Activated CD8-positive, alpha-beta T cell treated with anti-CD3 and anti-CD28 coated beads, Interleukin-2, amount 10 ng/mL, durations not matched to agents 7 days and 5 days (primary cell): ENCODE measurements at regions not wholly inside any gene's neighbourhood (a gene's known extent, or its start where the extent isn't known, plus 50 kb on each side); places are given as distances from the start of the nearest gene placed in this dataset.

Experiments
- ATAC-seq: fragments of 150-1000 bp; cut with Tn5 transposase; one replicate; pipeline ENCODE4 v1.10.0; 2021; ENCODE audit warnings: moderate library complexity
- CTCF ChIA-PET: fragments of 350-600 bp; sonication (Branson Sonifier 250); formaldehyde crosslinking; loops from one replicate; lab custom pipeline; 2021; ENCODE audit warnings: antibody characterized with exemption; lab: Charles Lee
- POLR2A ChIA-PET: fragments of 350-600 bp; sonication (Branson Sonifier 250); formaldehyde crosslinking; loops from one replicate; lab custom pipeline; 2021; ENCODE audit warnings: antibody characterized with exemption; lab: Charles Lee
- DNase-seq: peaks from one replicate; pipeline ENCODE4 v3.0.0-alpha.2; 2020
- H3K27ac Mint-ChIP-seq: one replicate; pipeline ENCODE4 v1.8.0; 2021; ENCODE audit warnings: mild to moderate bottlenecking, mixed read lengths
- H3K27me3 Mint-ChIP-seq: one replicate; pipeline ENCODE4 v1.8.0; 2021; ENCODE audit warnings: low read depth, mixed read lengths
- H3K36me3 Mint-ChIP-seq: one replicate; pipeline ENCODE4 v1.8.0; 2021; ENCODE audit warnings: low read depth, mixed read lengths
- H3K4me1 Mint-ChIP-seq: one replicate; pipeline ENCODE4 v1.8.0; 2021; ENCODE audit warnings: low read depth, mixed read lengths
- H3K4me3 Mint-ChIP-seq: one replicate; pipeline ENCODE4 v1.8.0; 2021; ENCODE audit warnings: mild to moderate bottlenecking, mixed read lengths
- H3K9me3 Mint-ChIP-seq: one replicate; pipeline ENCODE4 v1.8.0; 2022; ENCODE audit warnings: mixed read lengths; ENCODE audit not compliant: insufficient read depth

GRCh38 chr9:135392511-135392910 is 87.1 kb upstream of the PPP1R26 start:
- POLR2A ChIA-PET, result no interaction called here
- H3K27me3 Mint-ChIP-seq, result no peaks in the 10 kb centered on the region
- no peak overlapping the region for H3K27ac Mint-ChIP-seq
- H3K9me3 Mint-ChIP-seq, result no peaks in the 10 kb centered on the region
- DNase-seq, result no peak
- no peaks in the 10 kb centered on the region for H3K4me1 Mint-ChIP-seq
- CTCF ChIA-PET, result no interaction called here
- no peak overlapping the region for H3K4me3 Mint-ChIP-seq
- ATAC-seq, result no peak
- no peaks in the 10 kb centered on the region for H3K36me3 Mint-ChIP-seq

DNA sequence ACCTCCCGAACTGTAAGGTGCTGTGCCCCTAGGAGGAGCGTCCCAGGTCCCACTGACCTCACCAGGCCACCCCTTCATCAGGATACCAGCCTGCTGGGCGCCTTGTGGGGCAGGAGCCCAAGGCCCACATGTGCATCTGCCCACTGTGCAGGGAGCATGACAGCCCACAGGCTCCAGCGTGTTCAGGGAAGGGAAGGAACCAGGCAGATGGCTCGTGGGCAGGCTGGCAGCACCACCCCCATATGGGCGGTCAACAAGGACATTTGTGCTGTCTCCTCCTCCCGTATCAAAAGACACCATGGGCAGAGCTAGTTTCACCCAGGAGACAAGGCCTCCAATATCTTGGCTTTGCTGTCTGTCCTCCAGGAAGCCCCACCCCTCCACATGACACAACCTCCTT is 85.5 kb upstream of the PPP1R26 start:
- ChIA-PET CTCF (no interaction called here), POLR2A (no interaction called here)
- Mint-ChIP-seq H3K27me3 (no peaks in the 10 kb centered on the region), H3K4me3 (no peak overlapping the region), H3K4me1 (no peaks in the 10 kb centered on the region), H3K36me3 (no peaks in the 10 kb centered on the region), H3K27ac (no peak overlapping the region), H3K9me3 (no peaks in the 10 kb centered on the region)
- DNase-seq (no peak), ATAC-seq (no peak)

- Mint-ChIP-seq H3K36me3 (no peaks in the 10 kb centered on the region), H3K4me3 (no peak overlapping the region), H3K4me1 (no peaks in the 10 kb centered on the region), H3K27me3 (no peaks in the 10 kb centered on the region), H3K9me3 (no peaks in the 10 kb centered on the region), H3K27ac (no peak overlapping the region)
- ChIA-PET CTCF (no interaction called here), POLR2A (no interaction called here)
- ATAC-seq (no peak), DNase-seq (no peak)
Measured at GRCh38 chr9:135394699-135395645, 84.6 kb upstream of the PPP1R26 start.

DNA sequence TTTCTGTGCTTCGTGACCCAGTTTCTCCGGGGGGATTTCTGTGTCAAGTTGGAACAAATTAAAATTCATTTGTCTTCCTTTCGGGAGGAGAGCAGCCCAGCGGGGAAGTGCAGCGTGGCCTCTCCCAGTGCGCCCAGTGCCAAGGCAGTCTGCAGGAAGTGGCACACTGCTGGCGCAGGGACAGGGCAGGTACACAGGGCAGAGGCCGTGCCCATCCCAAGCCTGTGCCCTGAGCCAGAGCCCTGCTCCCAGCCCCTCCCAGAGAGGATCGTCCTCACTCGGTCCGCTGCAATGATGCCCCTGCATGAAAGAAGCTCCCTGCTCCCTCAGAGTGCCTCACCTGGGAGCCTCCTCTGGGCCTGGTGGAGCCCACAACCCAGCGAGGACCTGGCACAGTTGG is 82.4 kb upstream of the PPP1R26 start:
- Mint-ChIP-seq H3K27ac (no peak overlapping the region), H3K9me3 (no peaks in the 10 kb centered on the region), H3K4me1 (no peaks in the 10 kb centered on the region), H3K4me3 (no peak overlapping the region), H3K27me3 (no peaks in the 10 kb centered on the region), H3K36me3 (no peaks in the 10 kb centered on the region)
- no peak for DNase-seq
- POLR2A ChIA-PET, result no interaction called here
- CTCF ChIA-PET, result no interaction called here
- ATAC-seq, result no peak

DNA sequence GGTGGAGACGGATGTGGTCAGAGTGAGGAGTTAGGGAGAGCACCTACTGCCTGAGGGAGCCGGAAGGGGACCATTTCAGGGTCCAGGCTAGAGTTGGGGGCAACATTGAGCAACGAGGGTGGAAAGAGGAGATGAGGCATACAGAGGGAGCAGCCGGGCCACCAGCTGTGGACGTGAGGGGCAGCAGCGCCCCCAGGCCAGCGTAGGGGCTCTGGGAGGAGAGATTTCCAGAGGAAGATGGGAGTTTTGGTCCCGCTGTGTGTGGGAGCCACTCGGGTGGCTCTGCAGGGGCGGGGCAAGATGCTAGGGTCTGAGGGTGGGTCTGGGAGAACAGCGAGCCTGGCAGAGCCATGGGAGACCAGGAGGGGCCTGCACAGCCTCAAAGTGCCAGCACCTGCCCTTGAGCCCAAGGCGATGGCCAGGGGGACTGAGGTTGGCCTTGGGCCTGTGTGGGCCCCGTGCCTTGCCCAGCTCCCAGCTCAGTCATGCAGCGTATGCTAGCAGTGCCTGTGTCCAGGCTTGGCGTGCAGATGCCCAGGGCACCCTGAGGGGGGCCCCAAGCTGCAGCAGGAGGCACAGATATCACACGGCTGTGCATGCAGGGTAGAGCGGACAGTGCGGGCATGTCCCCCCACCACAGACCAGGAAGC is 80.5 kb upstream of the PPP1R26 start:
- no peaks in the 10 kb centered on the region for H3K36me3 Mint-ChIP-seq
- CTCF ChIA-PET, result no interaction called here
- no peak for DNase-seq
- POLR2A ChIA-PET, result no interaction called here
- H3K4me1 Mint-ChIP-seq, result no peaks in the 10 kb centered on the region
- H3K27ac Mint-ChIP-seq, result no peak overlapping the region
- H3K9me3 Mint-ChIP-seq, result no peaks in the 10 kb centered on the region
- H3K27me3 Mint-ChIP-seq, result no peaks in the 10 kb centered on the region
- no peak overlapping the region for H3K4me3 Mint-ChIP-seq
- ATAC-seq, result no peak

DNA sequence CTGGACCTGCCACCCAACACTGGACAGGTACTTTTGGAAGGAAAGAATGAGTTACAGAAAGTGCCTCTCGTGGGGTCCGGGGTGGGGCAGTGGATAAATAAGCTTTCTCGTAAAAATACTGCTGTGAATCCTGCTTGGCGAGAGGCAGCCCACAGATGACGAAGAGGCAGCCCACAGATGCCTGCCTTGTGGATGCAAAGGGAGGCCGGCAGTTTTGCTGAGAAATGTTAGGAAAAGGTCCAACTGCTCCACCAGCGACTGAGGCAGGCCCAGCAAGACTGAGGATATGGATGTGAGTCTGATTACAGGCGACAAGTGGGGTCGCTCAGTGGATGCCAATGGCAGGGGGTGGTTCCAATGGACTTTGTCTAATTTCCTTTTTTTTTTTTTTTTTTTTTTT is 79.1 kb upstream of the PPP1R26 start:
- H3K27me3 Mint-ChIP-seq, result no peaks in the 10 kb centered on the region
- no peak for DNase-seq
- CTCF ChIA-PET, result no interaction called here
- no peak overlapping the region for H3K27ac Mint-ChIP-seq
- H3K9me3 Mint-ChIP-seq, result no peaks in the 10 kb centered on the region
- no peaks in the 10 kb centered on the region for H3K36me3 Mint-ChIP-seq
- H3K4me3 Mint-ChIP-seq, result no peak overlapping the region
- POLR2A ChIA-PET, result no interaction called here
- ATAC-seq, result no peak
- H3K4me1 Mint-ChIP-seq, result no peaks in the 10 kb centered on the region

DNA sequence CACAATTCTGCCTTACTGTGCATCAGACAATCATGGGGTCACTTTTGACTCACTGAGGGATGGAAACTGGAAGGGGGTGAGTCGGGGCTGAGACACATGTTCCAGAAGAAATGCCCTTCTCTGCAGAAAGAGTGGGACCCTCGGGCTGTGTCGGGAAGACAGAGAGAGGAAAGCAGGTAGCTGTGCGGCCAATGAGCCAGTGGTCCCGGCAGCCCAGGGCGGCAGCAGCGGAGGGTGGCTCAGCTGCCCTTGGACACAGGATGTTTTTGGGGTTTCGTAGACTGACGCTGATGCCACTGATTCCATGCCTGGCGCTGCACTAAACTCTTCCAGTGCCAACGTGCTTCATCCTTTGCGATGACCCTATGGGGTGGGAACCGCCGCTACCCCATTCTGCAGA is 78.4 kb upstream of the PPP1R26 start:
- ATAC-seq, result no peak
- ChIA-PET CTCF (no interaction called here), POLR2A (no interaction called here)
- no peak overlapping the region for H3K27ac Mint-ChIP-seq
- H3K4me3 Mint-ChIP-seq, result no peak overlapping the region
- H3K9me3 Mint-ChIP-seq, result no peaks in the 10 kb centered on the region
- no peak for DNase-seq
- H3K36me3 Mint-ChIP-seq, result no peaks in the 10 kb centered on the region
- H3K4me1 Mint-ChIP-seq, result no peaks in the 10 kb centered on the region
- no peaks in the 10 kb centered on the region for H3K27me3 Mint-ChIP-seq

- Mint-ChIP-seq H3K27me3 (no peaks in the 10 kb centered on the region), H3K4me3 (no peak overlapping the region), H3K27ac (no peak overlapping the region), H3K36me3 (no peaks in the 10 kb centered on the region), H3K4me1 (no peaks in the 10 kb centered on the region), H3K9me3 (no peaks in the 10 kb centered on the region)
- ChIA-PET CTCF (no interaction called here), POLR2A (no interaction called here)
- ATAC-seq (no peak), DNase-seq (no peak)
Measured at GRCh38 chr9:135402048-135402738, 77.4 kb upstream of the PPP1R26 start.

GRCh38 chr9:135402739-135403695 is 76.6 kb upstream of the PPP1R26 start:
- H3K36me3 Mint-ChIP-seq, result no peaks in the 10 kb centered on the region
- H3K4me1 Mint-ChIP-seq, result no peaks in the 10 kb centered on the region
- no peak overlapping the region for H3K27ac Mint-ChIP-seq
- ATAC-seq (no peak), DNase-seq (no peak)
- H3K4me3 Mint-ChIP-seq, result no peak overlapping the region
- POLR2A ChIA-PET, result no interaction called here
- no peaks in the 10 kb centered on the region for H3K9me3 Mint-ChIP-seq
- no peaks in the 10 kb centered on the region for H3K27me3 Mint-ChIP-seq
- CTCF ChIA-PET, result no interaction called here

- ATAC-seq (no peak), DNase-seq (no peak)
- POLR2A ChIA-PET, result no interaction called here
- no peaks in the 10 kb centered on the region for H3K9me3 Mint-ChIP-seq
- H3K36me3 Mint-ChIP-seq, result no peaks in the 10 kb centered on the region
- no peaks in the 10 kb centered on the region for H3K4me1 Mint-ChIP-seq
- CTCF ChIA-PET, result no interaction called here
- no peaks in the 10 kb centered on the region for H3K27me3 Mint-ChIP-seq
- no peak overlapping the region for H3K27ac Mint-ChIP-seq
- H3K4me3 Mint-ChIP-seq, result no peak overlapping the region
Measured at GRCh38 chr9:135403733-135404450, 75.7 kb upstream of the PPP1R26 start.
